GM19238 (cell line): ENCODE measurements at regions not wholly inside any gene's neighbourhood (a gene's known extent, or its start where the extent isn't known, plus 50 kb on each side); places are given as distances from the start of the nearest gene placed in this dataset.
"Not testable (repeated sequence)": the region's sequence is repeated elsewhere in the genome, so short reads cannot be mapped to it uniquely, and the experiment has no call there.

Source experiments
- DNase-seq: peaks from one replicate; pipeline ENCODE4 v3.0.0; 2011; ENCODE audit warnings: low spot score; ENCODE audit not compliant: insufficient read length

DNA sequence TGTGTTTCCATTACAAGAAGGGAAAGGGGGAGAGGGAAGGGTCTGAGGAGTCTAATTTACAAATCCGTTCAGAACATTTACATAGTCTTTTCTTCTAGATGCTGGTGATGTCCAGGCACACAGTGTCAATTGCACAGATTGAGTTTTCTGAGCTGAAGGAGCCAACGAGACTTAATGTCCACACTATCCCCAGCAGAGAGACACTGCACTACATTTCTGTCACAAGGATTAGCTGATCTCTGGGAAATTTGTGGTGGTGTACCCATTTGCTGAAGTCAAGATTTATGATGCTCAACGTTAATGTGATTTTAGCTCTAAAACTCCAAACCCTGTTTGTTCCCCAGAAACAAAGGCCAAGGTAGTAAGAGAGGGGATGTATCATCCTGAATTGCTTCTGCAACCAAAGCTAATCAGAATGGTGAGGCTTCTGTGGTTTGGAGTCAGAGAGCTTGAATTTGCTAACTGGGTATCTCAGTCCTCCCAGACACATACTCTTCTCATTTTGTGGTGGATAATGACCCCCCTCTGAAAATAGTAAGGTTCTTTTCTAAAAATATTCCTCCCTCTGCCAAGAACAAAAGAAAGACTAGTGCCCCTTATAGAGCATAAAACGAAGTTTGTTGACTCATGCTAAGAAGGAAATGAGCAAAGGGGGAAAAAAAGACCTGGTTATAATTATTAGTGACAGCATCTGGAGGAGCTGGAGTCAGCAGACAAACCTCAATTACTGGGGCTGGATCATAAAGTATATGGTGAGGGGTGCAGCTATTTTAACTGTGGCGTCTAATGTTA, 416.9 kb downstream of the PSAT1 start:
- DNase-seq: no peak

DNA sequence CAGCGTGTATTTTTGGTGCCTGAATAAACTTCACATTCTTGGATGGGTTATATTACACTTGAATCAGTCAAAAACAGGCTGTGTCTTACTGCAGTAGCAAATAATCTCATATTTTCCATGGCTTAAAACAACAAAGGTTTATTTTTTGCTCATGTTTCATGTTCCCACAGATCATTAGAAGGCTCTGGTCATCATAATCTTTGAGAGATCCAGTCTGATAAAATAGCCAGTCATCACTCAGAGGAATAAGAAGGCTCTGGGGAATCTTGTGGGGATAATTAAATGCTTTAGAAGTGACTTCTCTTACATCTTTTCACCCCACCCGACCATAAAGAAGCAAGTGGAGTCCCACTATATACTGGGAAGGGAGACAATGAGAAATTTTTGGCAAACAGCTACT, 417.7 kb downstream of the PSAT1 start:
- DNase-seq: no peak

DNA sequence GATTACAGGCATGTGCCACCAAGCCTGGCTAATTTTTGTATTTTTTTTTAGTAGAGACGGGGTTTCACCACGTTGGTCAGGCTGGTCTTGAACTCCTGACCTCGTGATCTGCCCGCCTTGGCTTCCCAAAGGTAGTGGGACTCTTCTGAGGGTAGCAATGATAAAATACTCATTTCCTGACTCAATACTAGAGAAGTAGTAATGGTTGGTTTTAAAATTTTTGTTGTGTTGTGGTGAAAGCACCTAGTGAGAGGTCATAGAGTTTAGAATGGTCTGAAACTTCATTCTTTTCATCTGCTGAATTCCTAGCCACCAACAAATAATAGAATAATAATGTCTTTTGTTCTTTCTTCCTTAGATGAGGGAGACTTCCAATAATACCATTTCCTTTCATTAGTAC, 422.1 kb downstream of the PSAT1 start:
- DNase-seq: not testable (repeated sequence)

DNA sequence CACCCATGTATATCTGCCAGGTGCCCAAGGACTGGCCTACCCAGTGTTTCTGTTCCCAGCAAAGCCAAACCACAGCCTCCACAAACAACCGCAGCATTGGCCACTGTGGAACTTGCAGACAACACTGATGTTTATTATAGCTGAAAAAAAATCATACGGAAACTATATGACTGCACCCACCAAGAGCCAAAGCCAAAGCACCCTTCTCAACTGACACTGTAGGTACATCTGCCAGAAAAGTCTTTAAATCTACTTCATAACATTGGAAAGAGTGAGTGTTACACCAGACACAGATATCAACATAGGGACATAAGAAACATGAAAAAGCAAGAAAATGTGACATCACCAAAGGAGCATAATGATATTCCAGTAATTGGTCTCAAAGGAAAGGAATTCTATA, 428.0 kb downstream of the PSAT1 start:
- no peak for DNase-seq

DNA sequence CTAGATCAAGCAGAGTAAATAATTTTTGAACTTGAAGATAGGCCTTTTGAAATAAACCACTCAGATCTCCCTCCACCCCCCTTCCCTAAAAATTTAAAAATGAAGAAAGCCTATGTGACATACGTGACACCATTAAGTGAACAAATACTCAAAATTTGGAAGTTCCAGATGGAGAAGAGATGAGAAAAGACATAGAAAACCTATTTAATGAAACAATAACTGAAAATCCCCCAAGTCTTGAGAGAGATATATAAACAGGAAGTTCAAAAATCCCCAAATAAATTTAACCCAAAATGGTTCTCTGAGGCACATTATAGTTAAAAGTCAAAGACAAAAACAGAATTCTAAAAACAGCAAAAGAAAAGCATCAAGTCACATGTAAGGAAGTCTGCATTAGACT, 428.6 kb downstream of the PSAT1 start:
- DNase-seq: no peak

DNA sequence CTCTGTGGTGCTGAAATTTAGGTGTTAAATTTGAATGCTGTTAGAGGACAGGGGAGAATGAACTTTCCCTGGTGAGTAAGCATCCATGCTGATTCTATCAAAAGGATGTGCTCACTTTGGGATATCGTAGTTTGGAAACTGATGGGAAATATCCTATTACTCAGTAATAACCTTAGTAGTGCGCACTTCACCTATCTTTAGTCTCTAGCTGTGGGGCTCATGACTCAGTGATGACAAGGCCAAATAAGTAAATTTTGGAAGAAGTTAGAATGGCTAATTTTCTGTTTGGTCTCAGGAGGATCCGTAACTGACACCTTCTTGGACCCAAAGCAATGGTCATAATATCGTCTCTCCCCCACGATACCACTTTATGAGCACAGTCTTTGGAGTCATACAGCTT, 448.4 kb downstream of the PSAT1 start:
- DNase-seq: no peak

DNA sequence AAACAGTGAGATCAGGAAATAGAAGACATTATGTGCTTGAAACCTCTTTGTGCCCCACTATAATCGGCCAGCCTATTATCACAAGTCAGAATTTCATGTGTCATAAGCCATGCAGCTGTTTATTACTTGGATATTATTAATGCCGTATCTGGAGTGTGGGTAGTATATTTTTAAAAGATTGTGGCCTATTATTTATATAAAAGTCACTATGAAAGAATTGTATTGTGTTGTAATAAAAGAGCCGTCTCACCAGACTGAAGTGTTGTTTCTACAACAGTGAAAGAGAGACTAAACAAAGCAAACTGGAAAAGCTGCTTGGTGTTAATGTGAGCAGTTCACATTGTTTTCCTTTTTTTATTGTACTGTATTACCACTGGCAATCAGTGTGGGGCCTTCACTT, 449.1 kb downstream of the PSAT1 start:
- no peak for DNase-seq

DNA sequence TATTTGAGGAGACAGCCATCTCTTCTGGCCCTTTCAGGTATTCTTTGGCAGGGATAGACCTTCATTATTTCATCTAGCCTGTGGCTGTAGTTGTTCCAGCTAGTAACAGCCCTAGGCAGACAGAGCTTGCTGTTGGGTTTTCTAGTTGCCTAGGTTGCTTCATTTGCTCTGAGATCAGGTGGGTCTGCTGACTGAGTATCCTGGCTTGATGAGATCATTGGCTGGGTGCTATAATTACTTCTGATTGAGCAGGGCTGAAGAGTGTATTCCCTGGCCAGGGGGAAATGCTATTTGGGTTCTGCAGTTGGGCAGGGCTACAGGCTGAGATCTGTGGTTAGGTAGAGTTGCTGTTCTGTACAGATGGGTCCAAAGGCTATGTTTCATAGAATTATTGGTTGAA, 456.1 kb downstream of the PSAT1 start:
- no peak for DNase-seq

DNA sequence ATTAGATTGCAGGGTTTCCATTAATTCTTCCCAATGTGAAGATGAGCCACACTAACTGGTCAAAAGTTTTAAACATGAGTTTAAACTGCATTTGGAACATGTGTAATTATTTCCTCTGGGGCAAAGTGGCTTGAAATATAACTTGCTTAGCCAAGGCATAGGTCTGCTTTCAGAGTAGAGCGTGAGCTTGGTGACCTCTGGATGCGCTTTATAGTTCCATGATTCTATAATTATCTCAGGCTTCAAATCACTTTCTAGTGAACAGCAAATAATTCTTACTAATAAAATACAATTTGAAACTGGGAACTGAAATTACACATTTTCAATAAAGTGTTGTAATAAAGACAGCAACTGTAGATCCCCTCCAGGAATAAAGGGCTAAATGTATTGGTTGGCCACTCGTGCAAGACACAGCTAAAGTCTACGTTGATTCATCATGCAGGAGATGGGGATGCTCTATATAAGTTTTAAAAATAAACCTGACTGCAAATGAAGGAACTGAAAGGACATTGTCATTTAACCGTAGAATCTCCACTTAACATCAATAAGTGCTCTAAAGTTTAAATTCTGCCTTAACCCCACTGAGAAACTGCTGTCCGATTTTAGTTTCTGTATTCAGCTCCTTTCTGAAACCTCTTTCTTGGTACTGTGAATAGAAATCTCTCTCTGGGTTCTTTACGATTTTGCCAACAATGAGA, 460.0 kb downstream of the PSAT1 start:
- DNase-seq: no peak

DNA sequence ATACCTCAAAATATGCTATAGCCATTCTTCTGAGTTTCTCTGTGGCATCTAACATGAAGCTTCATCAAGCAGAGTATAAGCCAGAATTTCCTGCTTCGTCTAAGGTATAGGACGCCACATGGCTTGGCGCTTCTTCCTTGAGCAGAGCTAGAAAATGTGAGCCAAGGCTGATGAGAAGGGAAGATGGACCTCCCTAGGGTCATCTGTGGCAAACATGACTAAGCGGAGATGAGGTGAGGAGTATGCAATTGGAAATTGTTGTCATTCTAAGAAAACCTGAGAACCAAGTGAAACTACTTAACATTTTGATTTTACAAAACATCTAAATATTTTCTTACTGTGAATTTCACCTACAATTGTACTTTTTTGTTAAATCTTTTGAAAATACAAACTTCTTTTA, 466.5 kb downstream of the PSAT1 start:
- no peak for DNase-seq

DNA sequence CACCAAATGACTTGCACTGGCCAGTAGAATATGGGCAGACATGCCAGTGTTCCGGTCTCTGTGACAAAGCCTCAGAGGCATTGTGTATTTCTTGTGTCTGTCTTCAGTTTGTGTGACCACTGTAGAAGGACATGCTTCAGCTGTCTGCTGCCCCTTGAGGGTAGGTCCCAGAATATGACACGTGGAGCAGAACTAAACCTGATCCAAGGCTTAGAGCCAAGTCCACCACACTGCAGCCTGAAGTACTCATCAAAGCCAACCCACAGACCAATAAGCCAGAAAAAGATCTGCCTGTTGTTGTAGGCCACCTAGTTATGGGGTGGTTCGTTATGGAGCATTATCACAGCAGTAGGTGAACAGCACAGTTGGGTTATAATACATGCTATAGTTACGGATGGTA, 468.9 kb downstream of the PSAT1 start:
- no peak for DNase-seq

DNA sequence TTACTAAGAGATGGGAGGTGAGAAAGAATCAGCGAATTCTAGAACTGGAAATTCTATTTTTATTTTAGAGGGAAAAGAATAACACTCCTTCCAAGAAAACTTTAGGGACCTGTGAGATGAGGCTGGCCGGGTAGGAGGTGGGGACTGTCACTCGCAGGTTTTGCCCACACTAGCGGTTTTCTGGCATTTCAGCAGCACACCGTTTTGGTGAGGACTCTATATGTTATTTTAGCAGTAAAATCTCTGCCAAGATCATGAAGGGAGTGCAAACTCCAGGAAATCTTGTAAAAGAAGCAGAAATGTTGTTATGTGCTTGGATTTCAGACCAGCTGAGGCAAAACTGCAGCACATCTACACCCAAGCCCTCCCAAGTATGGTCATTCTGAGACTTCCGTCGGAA, 470.6 kb downstream of the PSAT1 start:
- DNase-seq: no peak

DNA sequence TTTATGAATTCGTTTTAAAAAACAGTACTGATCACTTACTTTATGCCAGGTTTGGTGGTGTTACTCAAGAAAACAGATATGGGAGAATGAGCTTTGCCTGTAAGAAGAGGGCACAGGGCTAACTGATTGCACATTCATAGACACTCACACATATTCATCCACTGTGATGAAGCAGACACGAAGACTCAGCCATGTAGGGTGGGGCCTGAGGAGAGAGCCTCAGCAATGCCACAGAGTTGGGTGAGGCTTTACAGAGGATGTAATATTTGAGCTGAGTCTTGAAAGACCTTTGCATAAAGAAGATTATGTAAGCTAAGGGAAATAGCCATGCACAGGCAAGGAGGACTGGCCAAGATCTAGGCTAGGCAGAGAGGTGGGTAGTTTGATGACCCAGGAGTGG, 472.8 kb downstream of the PSAT1 start:
- DNase-seq: no peak

DNA sequence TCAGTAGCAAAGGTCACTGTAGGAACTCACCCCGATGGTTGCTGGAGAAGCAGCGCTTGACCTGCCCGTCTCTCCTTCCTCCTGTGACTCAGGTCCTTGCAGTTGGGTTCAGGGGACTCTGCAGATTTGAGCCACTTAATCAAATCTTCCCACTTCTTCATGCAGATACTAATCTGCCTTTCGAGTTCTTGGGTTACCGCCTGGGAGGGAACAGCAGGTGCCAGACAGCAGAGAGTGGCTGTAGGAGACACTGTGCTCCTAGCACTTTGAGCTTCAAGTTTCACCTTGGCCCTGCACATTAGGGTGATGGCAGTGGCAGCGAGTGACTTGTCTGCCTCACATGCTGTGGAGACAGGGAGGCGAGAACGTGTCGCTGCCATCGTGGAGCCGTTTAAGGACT, 478.3 kb downstream of the PSAT1 start:
- DNase-seq: no peak

DNA sequence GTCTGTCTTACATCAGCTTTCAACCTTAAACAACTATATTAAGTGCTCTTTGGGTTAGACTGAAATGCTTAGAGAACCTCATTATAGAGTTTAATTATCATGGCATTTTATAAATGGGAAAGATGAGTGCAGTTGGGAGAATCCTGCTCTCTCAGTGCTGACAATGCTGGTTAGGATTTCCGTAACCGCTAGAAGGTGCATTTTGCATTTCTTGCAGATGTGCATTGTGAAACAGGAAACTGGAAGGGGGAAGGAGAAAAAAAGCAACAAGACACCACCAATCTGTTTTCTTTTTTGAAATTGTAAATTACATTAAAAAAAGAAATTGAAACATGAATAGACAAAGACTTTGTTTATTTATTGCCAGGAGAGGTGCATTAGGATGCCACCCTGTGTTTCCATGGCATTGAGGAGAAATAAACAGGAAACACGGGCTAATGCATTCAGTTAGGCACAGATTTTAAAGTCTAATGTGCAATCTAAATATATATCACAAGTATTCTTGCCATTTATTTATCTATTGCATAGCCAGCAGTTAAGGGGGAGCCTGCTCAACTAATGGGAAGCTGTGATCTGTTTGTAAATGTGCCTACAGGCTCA, 478.9 kb downstream of the PSAT1 start:
- no peak for DNase-seq

DNA sequence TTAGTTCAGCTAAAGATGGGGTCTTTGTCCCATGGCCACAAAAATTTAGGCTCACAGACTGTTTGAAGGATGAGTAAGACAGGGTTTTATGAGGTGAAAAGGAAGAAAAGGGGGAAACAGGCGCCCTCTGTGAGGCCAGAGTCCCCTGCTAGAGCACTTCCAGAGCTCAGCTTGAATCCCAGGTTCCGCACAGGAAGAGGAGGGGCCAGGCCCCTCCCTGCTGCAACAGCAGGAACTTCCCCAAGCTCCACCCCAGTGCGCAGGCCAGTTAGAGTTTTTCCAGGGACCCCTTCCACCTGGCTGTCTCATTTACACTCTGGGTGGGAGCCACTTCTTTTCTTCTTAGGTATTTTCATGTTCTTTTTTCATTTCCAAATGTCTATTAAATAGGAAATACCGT, 480.8 kb downstream of the PSAT1 start:
- DNase-seq: no peak

DNA sequence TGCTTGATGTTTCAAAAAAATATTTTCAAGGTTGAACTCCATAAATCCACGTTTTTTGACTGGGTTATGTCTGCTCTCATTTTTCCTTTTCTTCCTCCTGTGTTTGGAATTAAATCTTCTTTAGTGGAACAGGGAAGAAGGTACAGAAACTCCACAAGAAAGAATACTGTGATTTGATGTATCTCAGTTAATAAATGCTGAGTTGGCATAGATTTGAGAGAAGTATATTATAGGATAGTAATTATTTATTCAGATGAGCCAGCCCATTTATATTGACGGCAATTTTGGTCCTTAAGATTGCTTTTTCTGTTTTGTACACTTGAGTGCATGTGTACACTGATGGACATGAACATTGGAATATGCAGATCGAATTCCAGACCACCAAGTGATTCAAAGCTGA, 481.4 kb downstream of the PSAT1 start:
- DNase-seq: no peak

DNA sequence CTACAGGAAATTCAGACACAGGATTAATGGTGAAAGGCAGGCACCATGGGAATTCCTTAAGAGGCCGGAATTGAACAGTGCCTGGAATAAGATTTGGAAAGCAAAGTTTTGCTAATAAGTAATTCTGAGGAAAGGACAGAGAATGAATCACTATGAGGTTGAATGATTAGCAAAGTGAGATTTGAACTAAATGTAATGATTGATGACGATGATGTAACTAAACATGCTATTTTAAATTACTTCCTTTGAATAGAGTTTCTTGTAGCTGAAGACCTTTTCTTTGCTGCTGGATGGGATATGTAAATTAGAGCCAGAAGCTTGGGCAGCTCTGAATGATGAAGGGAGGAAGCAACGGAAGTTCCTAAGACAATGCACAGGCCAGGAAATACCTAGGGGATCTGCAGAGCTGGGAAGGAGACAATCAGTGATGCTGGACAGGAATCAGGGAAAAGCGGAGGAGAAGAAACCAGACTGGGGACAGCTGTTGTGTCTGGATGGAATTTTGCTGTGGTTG, 482.0 kb downstream of the PSAT1 start:
- DNase-seq: no peak

DNA sequence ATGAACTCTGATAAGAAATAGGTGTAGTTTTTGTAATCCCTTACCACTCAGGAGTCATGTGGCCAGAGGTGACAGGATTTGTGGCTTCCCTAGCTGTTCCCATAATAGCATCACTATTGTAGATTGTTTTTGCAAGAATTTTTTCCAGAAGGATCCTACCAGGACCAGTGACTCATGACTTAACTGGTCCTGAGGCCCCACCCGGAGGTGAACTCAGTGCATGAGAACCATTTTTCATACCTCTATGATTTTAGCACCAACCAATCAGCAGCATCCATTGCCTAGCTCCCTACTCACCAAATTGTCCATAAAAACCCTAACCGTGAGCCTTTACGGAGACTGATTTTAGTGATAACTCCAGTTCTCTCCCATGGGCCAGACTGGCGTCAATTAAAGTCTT, 484.8 kb downstream of the PSAT1 start:
- DNase-seq: no peak

DNA sequence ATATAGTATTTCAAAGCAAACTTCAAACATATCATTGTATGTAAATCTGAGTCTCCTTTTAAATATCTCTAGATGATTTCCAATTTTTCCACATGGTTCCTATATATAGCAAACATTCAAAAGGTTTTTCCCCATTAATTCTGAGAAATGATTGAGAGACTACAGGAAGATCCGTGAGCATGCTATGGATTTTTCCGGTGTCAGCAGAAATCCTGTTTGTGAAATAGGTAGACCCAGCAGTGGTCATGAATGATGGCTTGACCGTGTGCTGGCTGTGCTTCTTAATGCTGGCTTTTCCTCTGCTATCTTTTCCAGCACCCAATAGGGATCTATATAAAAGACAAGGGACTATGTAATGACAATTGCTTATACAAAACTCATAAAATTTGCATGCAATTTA, 485.3 kb downstream of the PSAT1 start:
- DNase-seq: no peak

DNA sequence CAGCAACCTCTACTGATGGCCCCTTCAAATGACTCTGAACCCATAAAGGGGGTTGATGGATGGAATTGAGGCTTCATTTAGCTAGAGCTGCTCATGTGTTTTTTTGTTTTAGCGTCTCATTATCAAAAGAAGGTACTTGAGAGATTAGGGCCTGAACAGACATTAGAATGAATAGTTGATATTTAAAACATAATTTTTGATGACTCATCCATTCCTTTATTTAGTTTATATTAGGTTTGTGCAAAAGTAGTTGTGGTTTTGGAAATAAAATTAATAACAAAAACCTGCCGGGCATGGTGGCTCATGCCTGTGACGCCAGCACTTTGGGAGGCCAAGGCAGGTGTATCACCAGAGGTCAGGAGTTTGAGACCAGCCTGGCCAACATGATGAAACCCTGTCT, 485.9 kb downstream of the PSAT1 start:
- DNase-seq: no peak

DNA sequence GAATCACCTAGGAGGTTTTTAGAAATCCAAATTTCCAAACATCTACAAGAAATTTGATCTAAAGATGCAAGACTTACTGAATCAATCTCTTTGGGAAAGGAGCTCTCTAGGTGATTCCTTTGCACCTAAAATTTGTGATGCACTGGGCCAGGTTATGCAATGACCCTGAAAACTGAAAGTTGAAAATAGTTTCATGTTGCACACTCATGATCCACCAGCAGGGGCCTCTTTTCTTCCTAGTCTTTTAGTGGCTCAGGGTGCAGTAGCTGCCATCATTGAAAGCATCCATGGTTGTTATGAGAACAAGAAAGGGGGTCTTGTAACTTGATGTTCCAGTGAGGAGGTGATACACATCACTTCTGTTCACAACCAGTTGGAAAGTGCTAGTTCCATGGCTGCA, 486.8 kb downstream of the PSAT1 start:
- no peak for DNase-seq

DNA sequence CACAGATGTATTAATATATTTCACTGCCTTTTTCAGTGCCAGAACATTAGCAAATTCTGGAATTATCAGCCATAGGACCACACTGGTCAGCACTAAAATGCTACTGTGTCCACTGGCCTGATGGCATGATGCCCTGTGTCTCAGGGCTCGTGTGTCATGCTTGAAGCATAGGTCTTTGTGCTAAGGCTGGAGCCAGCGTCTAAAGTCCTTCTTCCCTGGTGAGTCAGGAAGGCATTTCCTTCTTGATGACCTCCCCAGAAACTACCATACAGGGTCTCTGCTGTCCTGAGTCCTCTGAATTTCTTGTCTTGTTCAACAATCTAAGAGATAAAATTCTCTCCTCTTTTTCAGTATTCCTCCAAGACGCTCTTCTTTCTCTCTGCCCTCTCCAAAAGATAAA, 489.9 kb downstream of the PSAT1 start:
- no peak for DNase-seq
